GM12878 (cell line): ENCODE measurements at regions not wholly inside any gene's neighbourhood (a gene's known extent, or its start where the extent isn't known, plus 50 kb on each side); places are given as distances from the start of the nearest gene placed in this dataset.

Experiments used
- ATAC-seq: fragments of 200-7000 bp; cut with Tn5 transposase; 3 replicates; pipeline ENCODE4 v1.9.1; 2020; ENCODE audit warnings: mild to moderate bottlenecking, moderate library complexity
- BruUV-seq: library from RNA; stranded (reverse); fragments of 400-500 nt; replicated peaks from 2 replicates; lab custom pipeline; 2021; lab: Mats Ljungman, UMichigan
- CTCF ChIA-PET: fragments of 300-600 bp; sonication (Branson Sonifier 250); formaldehyde crosslinking; extraction: SDS; loops from one replicate; lab custom pipeline; 2021; ENCODE audit warnings: inconsistent platforms; lab: Yijun Ruan, JAX
- POLR2A ChIA-PET: fragments of 350-600 bp; formaldehyde crosslinking; extraction: SDS; loops from one replicate; lab custom pipeline; 2021; ENCODE audit warnings: inconsistent platforms; lab: Charles Lee
- RAD21 ChIA-PET: fragments of 300-600 bp; sonication (Branson Sonifier 250); formaldehyde crosslinking; loops from one replicate; lab custom pipeline; 2023; ENCODE audit warnings: antibody characterized with exemption; ENCODE audit not compliant: unreplicated experiment; lab: Charles Lee
- SMC1A ChIA-PET: fragments of 300-600 bp; sonication (Branson Sonifier 250); formaldehyde crosslinking; loops from one replicate; lab custom pipeline; 2023; ENCODE audit not compliant: unreplicated experiment, uncharacterized antibody; lab: Charles Lee
- DNase-seq: peaks from one replicate; pipeline ENCODE4 v3.0.0-alpha.2; 2011; ENCODE audit warnings: low read depth, low spot score
- FAIRE-seq: peaks from 3 replicates; lab custom pipeline; 2011; peaks lifted over from hg19 to GRCh38; lab: Jason Lieb, UNC
- H2AFZ ChIP-seq: 2 replicates; pipeline ENCODE4 v1.6.0; 2011; ENCODE audit warnings: low read depth, low read length, control low read depth; ENCODE audit not compliant: control insufficient read depth
- H3K27ac ChIP-seq: 2 replicates; pipeline ENCODE4 v1.5.1; 2011; ENCODE audit warnings: control low read depth; ENCODE audit not compliant: control insufficient read depth, insufficient read depth
- H3K27me3 ChIP-seq, 2 experiments: replicated peaks in 1 of 2; 2 replicates each; pipeline versions ENCODE4 v1.6.0 to v1.6.1; 2011; ENCODE audit warnings: low read length in 1 of 2; ENCODE audit not compliant: control insufficient read depth in 2 of 2, insufficient read depth in 2 of 2
- H3K36me3 ChIP-seq, 2 experiments: 2 replicates each; pipeline ENCODE4 v1.5.1; 2011; ENCODE audit warnings: low read length in 1 of 2; ENCODE audit not compliant: control insufficient read depth in 2 of 2, insufficient read depth in 2 of 2
- H3K4me1 ChIP-seq: 2 replicates; pipeline ENCODE4 v1.6.1; 2011; ENCODE audit warnings: mild to moderate bottlenecking, low read length, moderate library complexity, mixed read lengths; ENCODE audit not compliant: control insufficient read depth, insufficient read depth
- H3K4me2 ChIP-seq: 2 replicates; pipeline ENCODE4 v1.6.0; 2011; ENCODE audit warnings: control low read depth; ENCODE audit not compliant: control insufficient read depth, insufficient read depth
- H3K4me3 ChIP-seq: fragments of 200-600 bp; sonication (generic); 2 replicates; pipeline ENCODE4 v1.5.1; 2016
- H3K79me2 ChIP-seq: 2 replicates; pipeline ENCODE4 v1.6.0; 2011; ENCODE audit warnings: low read length; ENCODE audit not compliant: control insufficient read depth, insufficient read depth
- H3K9ac ChIP-seq: 2 replicates; pipeline ENCODE4 v1.8.0; 2011; ENCODE audit warnings: low read length, control low read depth, mixed read lengths; ENCODE audit not compliant: control insufficient read depth, insufficient read depth
- H3K9me3 ChIP-seq: replicated peaks from 3 replicates; pipeline ENCODE4 v1.5.1; 2011; ENCODE audit warnings: mild to moderate bottlenecking, low read length; ENCODE audit not compliant: control insufficient read depth, insufficient read depth
- H4K20me1 ChIP-seq: 2 replicates; pipeline ENCODE4 v1.6.0; 2011; ENCODE audit not compliant: control insufficient read depth, insufficient read depth
- ATF2 ChIP-seq: IDR thresholded peaks from 2 replicates; pipeline ENCODE4 v1.6.1; 2012; ENCODE audit warnings: low read length, inconsistent platforms
- BACH1 ChIP-seq: fragments of 450-650 bp; IDR thresholded peaks from 2 replicates; pipeline ENCODE4 v1.6.1; 2017; ENCODE audit warnings: mild to moderate bottlenecking, borderline replicate concordance
- BCL11A ChIP-seq: IDR thresholded peaks from 2 replicates; pipeline ENCODE4 v1.6.1; 2011; ENCODE audit warnings: low read depth, low read length
- CEBPB ChIP-seq, 2 experiments: fragments of 150-350 bp in 1 of 2; IDR thresholded peaks; 2 replicates each; pipeline ENCODE4 v1.6.1; 2012 to 2014; ENCODE audit warnings: low read depth in 2 of 2, low read length in 2 of 2, borderline replicate concordance in 1 of 2, inconsistent platforms in 1 of 2
- CHD4 ChIP-seq: fragments of 200-600 bp; sonication (generic); IDR thresholded peaks from 2 replicates; pipeline ENCODE4 v1.6.1; 2016; ENCODE audit warnings: mild to moderate bottlenecking
- HDAC2 ChIP-seq: fragments of 200-600 bp; sonication (generic); IDR thresholded peaks from 2 replicates; pipeline ENCODE4 v1.6.1; 2017
- JUNB ChIP-seq: IDR thresholded peaks from 2 replicates; pipeline ENCODE4 v1.6.1; 2016; ENCODE audit warnings: antibody characterized with exemption, mild to moderate bottlenecking
- MTA2 ChIP-seq: fragments of 450-650 bp; IDR thresholded peaks from 2 replicates; pipeline ENCODE4 v1.6.1; 2016; ENCODE audit warnings: low read depth, mild to moderate bottlenecking, moderate library complexity
- MXI1 ChIP-seq: fragments of 150-350 bp; IDR thresholded peaks from 2 replicates; pipeline ENCODE4 v1.6.1; 2011; ENCODE audit warnings: low read depth, mild to moderate bottlenecking, inconsistent platforms, low read length, improper control_type of control experiment
- NFIC ChIP-seq: IDR thresholded peaks from 2 replicates; pipeline ENCODE4 v1.6.1; 2012; ENCODE audit warnings: low read depth, mild to moderate bottlenecking, inconsistent platforms, low read length, moderate library complexity
- TCF7 ChIP-seq: IDR thresholded peaks from 2 replicates; pipeline ENCODE4 v1.6.1; 2014; ENCODE audit warnings: antibody characterized with exemption, borderline replicate concordance
- WRNIP1 ChIP-seq: IDR thresholded peaks from 2 replicates; pipeline ENCODE4 v1.6.1; 2011; ENCODE audit warnings: low read depth, low read length, improper control_type of control experiment, borderline replicate concordance
- ZBED1 ChIP-seq: IDR thresholded peaks from 2 replicates; pipeline ENCODE4 v1.6.1; 2016; ENCODE audit warnings: borderline replicate concordance
- ZNF24 ChIP-seq: fragments of 450-650 bp; IDR thresholded peaks from 2 replicates; pipeline ENCODE4 v1.6.1; 2017; ENCODE audit warnings: antibody characterized with exemption, mild to moderate bottlenecking
- WGBS: methylation state at CpG from one replicate; pipeline ENCODE4 v1.1.6; 2016; ENCODE audit warnings: low lambda C conversion rate; ENCODE audit not compliant: insufficient replicate concordance, insufficient coverage; ENCODE audit errors: missing lambda C conversion rate; 5-methylcytosine and 5-hydroxymethylcytosine counted together
- in situ Hi-C: fragments of 300-500 bp; cut with MboI; formaldehyde crosslinking; loops from 9 replicates; pipeline ENCODE4 v1.14.3; 2018; ENCODE audit warnings: mixed read lengths
- intact Hi-C: fragments of 100-400 bp; cut with micrococcal nuclease; formaldehyde crosslinking; loops from one replicate; pipeline ENCODE4 v1.14.2; 2022; ENCODE audit not compliant: unreplicated experiment
- TF ChIP-seq, protein P1 (sequence below): fragments of 450-650 bp; IDR thresholded peaks from 2 replicates; pipeline ENCODE4 v1.6.1; 2018; ENCODE audit warnings: borderline replicate concordance, mild to moderate bottlenecking; ENCODE audit not compliant: partially characterized antibody

- ChIA-PET RAD21 (no interaction called here), CTCF (no interaction called here), SMC1A (no interaction called here), POLR2A (no interaction called here)
- Histone ChIP-seq H3K27me3 (peaks cover 0 to 1% of the 10 kb centered on the region in 2 experiments; a peak in 3 of 4 replicates), H3K36me3 (no peaks in the 10 kb centered on the region), H3K9ac (no peak overlapping the region), H3K4me2 (no peak overlapping the region), H3K4me3 (no peak overlapping the region), H2AFZ (no peak overlapping the region), H3K27ac (no peak overlapping the region), H3K79me2 (no peaks in the 10 kb centered on the region), H3K9me3 (no peaks in the 10 kb centered on the region), H3K4me1 (no peaks in the 10 kb centered on the region), H4K20me1 (no peaks in the 10 kb centered on the region)
- in situ Hi-C loops (loop anchor here (5.0 kb wide), 1 partner anchor 51 kb away; no protein-coding TSS in a partner anchor), intact Hi-C loops (no loop called here)
- 32% methylated on average over 3 of the region's 3 CpGs for WGBS
- no TSS peak for BruUV-seq
- DNase-seq (no peak), FAIRE-seq (no peak), ATAC-seq (no peak)
- TF ChIP-seq ZBED1, result no peak
- TF ChIP-seq WRNIP1, result no peak
- TF ChIP-seq JUNB, result no peak
- no peak for TF ChIP-seq ZNF24
- no peak for TF ChIP-seq BCL11A
- TF ChIP-seq MTA2, result no peak
- no peak for TF ChIP-seq ATF2
- TF ChIP-seq, protein P1, sequence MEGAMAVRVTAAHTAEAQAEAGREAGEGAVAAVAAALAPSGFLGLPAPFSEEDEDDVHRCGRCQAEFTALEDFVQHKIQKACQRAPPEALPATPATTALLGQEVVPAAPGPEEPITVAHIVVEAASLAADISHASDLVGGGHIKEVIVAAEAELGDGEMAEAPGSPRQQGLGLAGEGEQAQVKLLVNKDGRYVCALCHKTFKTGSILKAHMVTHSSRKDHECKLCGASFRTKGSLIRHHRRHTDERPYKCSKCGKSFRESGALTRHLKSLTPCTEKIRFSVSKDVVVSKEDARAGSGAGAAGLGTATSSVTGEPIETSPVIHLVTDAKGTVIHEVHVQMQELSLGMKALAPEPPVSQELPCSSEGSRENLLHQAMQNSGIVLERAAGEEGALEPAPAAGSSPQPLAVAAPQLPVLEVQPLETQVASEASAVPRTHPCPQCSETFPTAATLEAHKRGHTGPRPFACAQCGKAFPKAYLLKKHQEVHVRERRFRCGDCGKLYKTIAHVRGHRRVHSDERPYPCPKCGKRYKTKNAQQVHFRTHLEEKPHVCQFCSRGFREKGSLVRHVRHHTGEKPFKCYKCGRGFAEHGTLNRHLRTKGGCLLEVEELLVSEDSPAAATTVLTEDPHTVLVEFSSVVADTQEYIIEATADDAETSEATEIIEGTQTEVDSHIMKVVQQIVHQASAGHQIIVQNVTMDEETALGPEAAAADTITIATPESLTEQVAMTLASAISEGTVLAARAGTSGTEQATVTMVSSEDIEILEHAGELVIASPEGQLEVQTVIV, result no peak
- no peak for TF ChIP-seq MXI1
- no peak for TF ChIP-seq CEBPB (IDR thresholded peaks at IDR 0.05; ENCODE audit: borderline replicate concordance in 1 of 2, low read depth in 2 of 2, low read length in 2 of 2)
- TF ChIP-seq NFIC, result no peak
- TF ChIP-seq BACH1, result no peak
- TF ChIP-seq CHD4, result no peak
- no peak for TF ChIP-seq HDAC2
- TF ChIP-seq TCF7, result no peak
Observed at GRCh38 chr1:43018121-43018520, 59.5 kb upstream of the SLC2A1 start.
